ENCODE measurements at regions not wholly inside any gene's neighbourhood (a gene's known extent, or its start where the extent isn't known, plus 50 kb on each side); places are given as distances from the start of the nearest gene placed in this dataset.

- Histone ChIP-seq H3K27me3 (no peaks in the 10 kb centered on the region), H3K36me3 (no peaks in the 10 kb centered on the region), H3K9me3 (no peaks in the 10 kb centered on the region), H3K4me1 (ENCODE audit: control insufficient read depth in 1 of 2, insufficient read depth in 1 of 2, low read depth in 1 of 2, low read length in 1 of 2) (no peaks in the 10 kb centered on the region), H3K4me3 (ENCODE audit: low read depth in 1 of 2, low read length in 1 of 2) (no peak overlapping the region), H3K27ac (no peak overlapping the region)
- TF ChIP-seq CTCF (IDR thresholded peaks at IDR 0.05), result no peak
Observed at GRCh38 chr10:25694206-25694933, 239.7 kb upstream of the MYO3A start.

- Histone ChIP-seq H3K27ac (no peak overlapping the region), H3K9me3 (no peaks in the 10 kb centered on the region), H3K4me3 (ENCODE audit: low read depth in 1 of 2, low read length in 1 of 2) (no peak overlapping the region), H3K36me3 (no peaks in the 10 kb centered on the region), H3K27me3 (no peaks in the 10 kb centered on the region), H3K4me1 (ENCODE audit: control insufficient read depth in 1 of 2, insufficient read depth in 1 of 2, low read depth in 1 of 2, low read length in 1 of 2) (no peaks in the 10 kb centered on the region)
- TF ChIP-seq CTCF (IDR thresholded peaks at IDR 0.05), result no peak
Observed at GRCh38 chr10:25694971-25695370, 239.1 kb upstream of the MYO3A start.

GRCh38 chr10:25695586-25695985 lies 238.4 kb upstream of the MYO3A start:
- no peak overlapping the region for H3K4me3 ChIP-seq (ENCODE audit: low read depth in 1 of 2, low read length in 1 of 2)
- H3K4me1 ChIP-seq (ENCODE audit: control insufficient read depth in 1 of 2, insufficient read depth in 1 of 2, low read depth in 1 of 2, low read length in 1 of 2), result no peaks in the 10 kb centered on the region
- H3K9me3 ChIP-seq, result no peaks in the 10 kb centered on the region
- H3K27me3 ChIP-seq, result no peaks in the 10 kb centered on the region
- TF ChIP-seq CTCF (IDR thresholded peaks at IDR 0.05), result no peak
- H3K27ac ChIP-seq, result no peak overlapping the region
- H3K36me3 ChIP-seq, result no peaks in the 10 kb centered on the region

- H3K4me3 ChIP-seq (ENCODE audit: low read depth in 1 of 2, low read length in 1 of 2), result no peak overlapping the region
- H3K27me3 ChIP-seq, result no peaks in the 10 kb centered on the region
- no peak for TF ChIP-seq CTCF (IDR thresholded peaks at IDR 0.05)
- no peak overlapping the region for H3K27ac ChIP-seq
- no peaks in the 10 kb centered on the region for H3K36me3 ChIP-seq
- no peaks in the 10 kb centered on the region for H3K4me1 ChIP-seq (ENCODE audit: control insufficient read depth in 1 of 2, insufficient read depth in 1 of 2, low read depth in 1 of 2, low read length in 1 of 2)
- H3K9me3 ChIP-seq, result no peaks in the 10 kb centered on the region
Observed at GRCh38 chr10:25696013-25696708, 237.9 kb upstream of the MYO3A start.

- Histone ChIP-seq H3K9me3 (no peaks in the 10 kb centered on the region), H3K27ac (no peak overlapping the region), H3K4me3 (ENCODE audit: low read depth in 1 of 2, low read length in 1 of 2) (no peak overlapping the region), H3K27me3 (no peaks in the 10 kb centered on the region), H3K36me3 (no peaks in the 10 kb centered on the region), H3K4me1 (ENCODE audit: control insufficient read depth in 1 of 2, insufficient read depth in 1 of 2, low read depth in 1 of 2, low read length in 1 of 2) (no peaks in the 10 kb centered on the region)
- TF ChIP-seq CTCF (IDR thresholded peaks at IDR 0.05), result no peak
Observed at GRCh38 chr10:25697412-25697811, 236.6 kb upstream of the MYO3A start.
